ENCODE measurements at regions not wholly inside any gene's neighbourhood (a gene's known extent, or its start where the extent isn't known, plus 50 kb on each side); places are given as distances from the start of the nearest gene placed in this dataset.

GRCh38 chr2:49403637-49404036 lies 249.3 kb upstream of the FSHR start:
- no peak overlapping the region for H3K4me3 Mint-ChIP-seq
- peaks cover 13 to 14% of the 10 kb centered on the region in 2 experiments for H3K4me1 Mint-ChIP-seq
- DNase-seq = no peak
- H2BK5ac ChIP-seq (ENCODE audit: insufficient read length, low read length) = no peak overlapping the region
- H3K9me3 Mint-ChIP-seq = no peaks in the 10 kb centered on the region
- H2BK12ac ChIP-seq (ENCODE audit: insufficient read length, low read depth, low read length) = no peak overlapping the region
- no peak overlapping the region for H4K8ac ChIP-seq (replicated peaks; ENCODE audit: insufficient read length, low read depth, low read length)
- H2BK20ac ChIP-seq (ENCODE audit: low read depth, low read length, poor library complexity, severe bottlenecking) = no peak overlapping the region
- no peak overlapping the region for H2AK5ac ChIP-seq (ENCODE audit: insufficient read length, low read length)
- no peaks in the 10 kb centered on the region for H3K23me2 ChIP-seq (ENCODE audit: insufficient read length, low read depth, low read length, poor library complexity, severe bottlenecking)
- H3K23ac ChIP-seq (ENCODE audit: insufficient read length, low read depth, low read length) = no peak overlapping the region
- no peak overlapping the region for H2AFZ ChIP-seq (ENCODE audit: low read length)
- H3K27ac ChIP-seq (ENCODE audit: insufficient read length, low read depth, low read length) = no peak overlapping the region
- no peaks in the 10 kb centered on the region; a peak in 1 of 7 replicates for H3K36me3 Mint-ChIP-seq (ENCODE audit: insufficient read depth in 1 of 3, low read depth in 3 of 3)
- TF ChIP-seq, protein P1, sequence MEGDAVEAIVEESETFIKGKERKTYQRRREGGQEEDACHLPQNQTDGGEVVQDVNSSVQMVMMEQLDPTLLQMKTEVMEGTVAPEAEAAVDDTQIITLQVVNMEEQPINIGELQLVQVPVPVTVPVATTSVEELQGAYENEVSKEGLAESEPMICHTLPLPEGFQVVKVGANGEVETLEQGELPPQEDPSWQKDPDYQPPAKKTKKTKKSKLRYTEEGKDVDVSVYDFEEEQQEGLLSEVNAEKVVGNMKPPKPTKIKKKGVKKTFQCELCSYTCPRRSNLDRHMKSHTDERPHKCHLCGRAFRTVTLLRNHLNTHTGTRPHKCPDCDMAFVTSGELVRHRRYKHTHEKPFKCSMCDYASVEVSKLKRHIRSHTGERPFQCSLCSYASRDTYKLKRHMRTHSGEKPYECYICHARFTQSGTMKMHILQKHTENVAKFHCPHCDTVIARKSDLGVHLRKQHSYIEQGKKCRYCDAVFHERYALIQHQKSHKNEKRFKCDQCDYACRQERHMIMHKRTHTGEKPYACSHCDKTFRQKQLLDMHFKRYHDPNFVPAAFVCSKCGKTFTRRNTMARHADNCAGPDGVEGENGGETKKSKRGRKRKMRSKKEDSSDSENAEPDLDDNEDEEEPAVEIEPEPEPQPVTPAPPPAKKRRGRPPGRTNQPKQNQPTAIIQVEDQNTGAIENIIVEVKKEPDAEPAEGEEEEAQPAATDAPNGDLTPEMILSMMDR (conservative IDR thresholded peaks at IDR 0.05) = no peak
- no peak overlapping the region for H4K5ac ChIP-seq (ENCODE audit: insufficient read length, low read depth, low read length)
- no peak overlapping the region for H3K4ac ChIP-seq (ENCODE audit: low read depth, low read length)
- H2BK120ac ChIP-seq (ENCODE audit: low read depth, low read length, poor library complexity, severe bottlenecking) = no peak overlapping the region
- H3K4me2 ChIP-seq (ENCODE audit: insufficient read depth, insufficient read length, low read length) = no peak overlapping the region
- H3K4me1 ChIP-seq (ENCODE audit: insufficient read depth, low read length) = peaks cover 6% of the 10 kb centered on the region; the same call in 1 of the 2 replicates
- H3K9me3 ChIP-seq (ENCODE audit: control insufficient read depth, low read depth, low read length) = no peaks in the 10 kb centered on the region
- H4K91ac ChIP-seq (ENCODE audit: insufficient read length, low read depth, low read length) = no peak overlapping the region
- no peak overlapping the region for H3K56ac ChIP-seq (ENCODE audit: insufficient read length, low read depth, low read length)
- no peaks in the 10 kb centered on the region for H3K79me2 ChIP-seq (ENCODE audit: insufficient read depth, low read length)
- H3K79me1 ChIP-seq (ENCODE audit: insufficient read depth, low read depth, low read length, poor library complexity, severe bottlenecking) = no peaks in the 10 kb centered on the region
- H3T11ph ChIP-seq (ENCODE audit: low read length) = no peak overlapping the region
- peak overlapping the region in 1 of 3 experiments; percentile 84; a peak in 3 of 7 replicates for H3K27ac Mint-ChIP-seq
- H3K14ac ChIP-seq (ENCODE audit: insufficient read depth, low read length) = no peak overlapping the region
- H4K20me1 ChIP-seq (ENCODE audit: control insufficient read depth, insufficient read depth, insufficient read length) = no peaks in the 10 kb centered on the region
- no peak overlapping the region for H2BK15ac ChIP-seq (ENCODE audit: low read depth, low read length)
- H3K27me3 Mint-ChIP-seq (ENCODE audit: low read depth) = no peaks in the 10 kb centered on the region
- WGBS (ENCODE audit: extremely low coverage, insufficient read length, low lambda C conversion rate) = no CpG with 5 or more reads among the region's 2 CpGs
- no peaks in the 10 kb centered on the region for H3K27me3 ChIP-seq (ENCODE audit: insufficient read depth, low read length)
- no peak overlapping the region for H3K9ac ChIP-seq (ENCODE audit: extremely low read depth, insufficient read length, low read length)
- no peak overlapping the region for H3K18ac ChIP-seq (ENCODE audit: insufficient read length, low read depth, low read length)
